Liver (tissue), 8 donors: ENCODE measurements at regions not wholly inside any gene's neighbourhood (a gene's known extent, or its start where the extent isn't known, plus 50 kb on each side); places are given as distances from the start of the nearest gene placed in this dataset.

Experiments
- DNase-seq: peaks from one replicate; pipeline ENCODE4 v3.0.0-alpha.2; 2017; ENCODE audit warnings: low spot score
- H3K27ac ChIP-seq, 2 donors: one replicate each; pipeline ENCODE4 v1.7.0; 2013; ENCODE audit warnings: inconsistent platforms in 2 of 2, low read length in 2 of 2, control low read depth in 1 of 2, low read depth in 1 of 2, mild to moderate bottlenecking in 1 of 2
- H3K27me3 ChIP-seq, 4 donors: one replicate each; pipeline versions ENCODE4 v1.6.1 to v1.7.0; 2013; ENCODE audit warnings: low read length in 3 of 4, inconsistent platforms in 1 of 4, mild to moderate bottlenecking in 1 of 4, moderate library complexity in 1 of 4; ENCODE audit not compliant: control insufficient read depth in 4 of 4, insufficient read depth in 4 of 4
- H3K36me3 ChIP-seq, 4 donors: one replicate each; pipeline versions ENCODE4 v1.6.1 to v1.7.0; 2013; ENCODE audit warnings: low read length in 3 of 4, mild to moderate bottlenecking in 3 of 4, low read depth in 1 of 4, moderate library complexity in 1 of 4; ENCODE audit not compliant: control insufficient read depth in 4 of 4, insufficient read depth in 3 of 4
- H3K4me1 ChIP-seq, 4 donors: one replicate each; pipeline versions ENCODE4 v1.6.1 to v1.7.0; 2013; ENCODE audit warnings: low read length in 3 of 4, mild to moderate bottlenecking in 3 of 4, moderate library complexity in 1 of 4; ENCODE audit not compliant: control insufficient read depth in 4 of 4, insufficient read depth in 4 of 4
- H3K4me3 ChIP-seq, 3 donors: one replicate each; pipeline versions ENCODE4 v1.6.1 to v1.7.0; 2013; ENCODE audit warnings: low read length in 3 of 3, control low read depth in 1 of 3, low read depth in 1 of 3, mild to moderate bottlenecking in 1 of 3
- H3K9ac ChIP-seq, 2 donors: one replicate each; pipeline ENCODE4 v1.7.0; 2013; ENCODE audit warnings: low read length in 2 of 2, mild to moderate bottlenecking in 2 of 2, moderate library complexity in 2 of 2, control low read depth in 1 of 2, low read depth in 1 of 2
- H3K9me3 ChIP-seq, 4 donors: one replicate each; pipeline versions ENCODE4 v1.6.1 to v1.7.0; 2013; ENCODE audit warnings: low read length in 3 of 4; ENCODE audit not compliant: control insufficient read depth in 4 of 4
- FOXA1 ChIP-seq: IDR thresholded peaks from 2 replicates; pipeline ENCODE4 v1.6.1; 2016; ENCODE audit warnings: antibody characterized with exemption
- HNF4A ChIP-seq, 2 donors: conservative IDR thresholded peaks; 2 replicates each; pipeline ENCODE4 v1.6.1; 2016; ENCODE audit warnings: antibody characterized with exemption in 2 of 2, mild to moderate bottlenecking in 2 of 2
- HNF4G ChIP-seq: IDR thresholded peaks from 2 replicates; pipeline ENCODE4 v1.6.1; 2016; ENCODE audit warnings: antibody characterized with exemption
- JUND ChIP-seq, 2 donors: IDR thresholded peaks; 2 replicates each; pipeline ENCODE4 v1.6.1; 2016; ENCODE audit warnings: antibody characterized with exemption in 2 of 2
- RAD21 ChIP-seq, 2 donors: IDR thresholded peaks; 2 replicates each; pipeline ENCODE4 v1.6.1; 2016; ENCODE audit warnings: antibody characterized with exemption in 2 of 2, mild to moderate bottlenecking in 2 of 2
- REST ChIP-seq: IDR thresholded peaks from 2 replicates; pipeline ENCODE4 v1.6.1; 2016; ENCODE audit warnings: antibody characterized with exemption, mild to moderate bottlenecking
- TAF1 ChIP-seq: conservative IDR thresholded peaks from 2 replicates; pipeline ENCODE4 v1.6.1; 2016; ENCODE audit warnings: antibody characterized with exemption, mild to moderate bottlenecking
- YY1 ChIP-seq: IDR thresholded peaks from 2 replicates; pipeline ENCODE4 v1.6.1; 2016; ENCODE audit warnings: antibody characterized with exemption, mild to moderate bottlenecking
- ZBTB33 ChIP-seq: IDR thresholded peaks from 2 replicates; pipeline ENCODE4 v1.6.1; 2016; ENCODE audit warnings: antibody characterized with exemption
- WGBS: extraction: QIAGEN DNeasy Blood & Tissue Kit; methylation state at CpG from one replicate; pipeline ENCODE4 v1.1.7; 2013; 5-methylcytosine and 5-hydroxymethylcytosine counted together
- TF ChIP-seq, protein P1 (sequence below): fragments of 150-350 bp; IDR thresholded peaks from 2 replicates; pipeline ENCODE4 v1.5.1; 2017; ENCODE audit warnings: improper control_type of control experiment, low read depth, low read length; ENCODE audit not compliant: missing input control
- donor health status: healthy.
- donor health status: healthy.
- donor health status: healthy.
- donor health status: healthy.
- donor health status: healthy.

DNA sequence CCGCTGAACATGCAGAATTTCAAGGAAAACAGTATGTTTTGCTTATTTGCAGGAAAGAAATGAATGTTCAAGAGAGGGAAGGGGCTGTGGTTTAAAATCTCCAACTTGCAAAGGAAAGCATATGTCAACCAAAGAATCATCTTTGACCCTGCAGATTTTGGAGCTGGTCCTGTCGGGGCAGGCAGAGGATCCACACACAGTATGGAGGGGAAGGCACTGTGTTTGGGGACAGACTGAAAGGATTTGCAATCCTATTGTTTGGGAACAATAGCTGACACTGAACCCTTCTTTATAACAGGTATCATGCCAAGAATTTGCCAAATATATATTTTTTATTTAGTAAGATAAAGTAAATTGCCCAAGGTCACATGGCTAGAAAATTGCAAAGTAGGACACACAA is 121.4 kb upstream of the ZNF618 start:
- Histone ChIP-seq H3K36me3 (no peaks in the 10 kb centered on the region), H3K9me3 (no peaks in the 10 kb centered on the region), H3K4me1 (peaks cover 0 to 12% (median 4%) of the 10 kb centered on the region in 4 donors), H3K4me3 (no peak overlapping the region), H3K27me3 (no peaks in the 10 kb centered on the region), H3K9ac (no peak overlapping the region), H3K27ac (no peak overlapping the region)
- TF ChIP-seq REST (no peak), JUND (IDR thresholded peaks at IDR 0.05) (no peak)
- TF ChIP-seq, protein P1, sequence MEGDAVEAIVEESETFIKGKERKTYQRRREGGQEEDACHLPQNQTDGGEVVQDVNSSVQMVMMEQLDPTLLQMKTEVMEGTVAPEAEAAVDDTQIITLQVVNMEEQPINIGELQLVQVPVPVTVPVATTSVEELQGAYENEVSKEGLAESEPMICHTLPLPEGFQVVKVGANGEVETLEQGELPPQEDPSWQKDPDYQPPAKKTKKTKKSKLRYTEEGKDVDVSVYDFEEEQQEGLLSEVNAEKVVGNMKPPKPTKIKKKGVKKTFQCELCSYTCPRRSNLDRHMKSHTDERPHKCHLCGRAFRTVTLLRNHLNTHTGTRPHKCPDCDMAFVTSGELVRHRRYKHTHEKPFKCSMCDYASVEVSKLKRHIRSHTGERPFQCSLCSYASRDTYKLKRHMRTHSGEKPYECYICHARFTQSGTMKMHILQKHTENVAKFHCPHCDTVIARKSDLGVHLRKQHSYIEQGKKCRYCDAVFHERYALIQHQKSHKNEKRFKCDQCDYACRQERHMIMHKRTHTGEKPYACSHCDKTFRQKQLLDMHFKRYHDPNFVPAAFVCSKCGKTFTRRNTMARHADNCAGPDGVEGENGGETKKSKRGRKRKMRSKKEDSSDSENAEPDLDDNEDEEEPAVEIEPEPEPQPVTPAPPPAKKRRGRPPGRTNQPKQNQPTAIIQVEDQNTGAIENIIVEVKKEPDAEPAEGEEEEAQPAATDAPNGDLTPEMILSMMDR = no peak
- WGBS = 90% methylated on average over 2 of the region's 2 CpGs
- no peak for DNase-seq

- Histone ChIP-seq H3K27ac (no peak overlapping the region), H3K36me3 (no peaks in the 10 kb centered on the region), H3K27me3 (no peaks in the 10 kb centered on the region), H3K9me3 (no peaks in the 10 kb centered on the region), H3K9ac (no peak overlapping the region), H3K4me3 (no peak overlapping the region), H3K4me1 (peaks cover 0 to 12% (median 4%) of the 10 kb centered on the region in 4 donors)
- no peak for DNase-seq
- no peak for TF ChIP-seq RAD21 (IDR thresholded peaks at IDR 0.05)
- no peak for TF ChIP-seq YY1
- no peak for TF ChIP-seq JUND (IDR thresholded peaks at IDR 0.05)
- no peak for TF ChIP-seq FOXA1
- no peak for TF ChIP-seq ZBTB33
- no peak for TF ChIP-seq HNF4A (conservative IDR thresholded peaks at IDR 0.05)
- TF ChIP-seq TAF1 = no peak
- TF ChIP-seq, protein P1 = no peak
- no peak for TF ChIP-seq HNF4G
- 60% methylated on average over 4 of the region's 4 CpGs for WGBS
These were observed 120.7 kb upstream of the ZNF618 start for GRCh38 chr9:113755433-113755832.
